HG02870 (cell line): ENCODE measurements at regions not wholly inside any gene's neighbourhood (a gene's known extent, or its start where the extent isn't known, plus 50 kb on each side); places are given as distances from the start of the nearest gene placed in this dataset.
"Not testable (repeated sequence)": the region's sequence is repeated elsewhere in the genome, so short reads cannot be mapped to it uniquely, and the experiment has no call there.

ENCODE experiments used
- ATAC-seq: cut with Tn5 transposase; IDR thresholded peaks from one replicate; pipeline ENCODE4 v1.9.1; 2021; ENCODE audit warnings: mild to moderate bottlenecking, moderate library complexity; ENCODE audit not compliant: unreplicated experiment

DNA sequence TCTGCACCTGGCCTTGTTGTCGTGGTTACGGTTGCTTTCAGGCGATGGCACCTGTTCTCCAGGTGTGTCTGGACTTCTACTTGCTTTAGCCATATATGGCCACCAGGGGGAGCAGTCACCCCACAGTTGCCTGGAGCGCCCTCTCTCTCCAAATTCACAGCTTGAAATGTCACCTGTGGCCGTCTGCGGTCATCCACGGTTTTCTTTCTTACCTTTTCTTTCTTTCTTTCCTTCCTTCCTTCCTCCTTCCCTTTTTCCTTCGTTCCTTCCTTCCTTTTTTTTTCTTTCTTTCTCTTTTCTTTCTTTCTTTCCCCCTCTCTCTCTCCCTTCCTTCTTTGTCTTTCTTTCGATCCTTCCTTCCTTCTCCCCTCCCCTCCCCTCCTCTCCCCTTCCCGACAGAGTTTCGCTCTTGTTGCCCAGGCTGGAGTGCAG, 150.5 kb upstream of the VKORC1L1 start:
- peak; percentile 83 for ATAC-seq

DNA sequence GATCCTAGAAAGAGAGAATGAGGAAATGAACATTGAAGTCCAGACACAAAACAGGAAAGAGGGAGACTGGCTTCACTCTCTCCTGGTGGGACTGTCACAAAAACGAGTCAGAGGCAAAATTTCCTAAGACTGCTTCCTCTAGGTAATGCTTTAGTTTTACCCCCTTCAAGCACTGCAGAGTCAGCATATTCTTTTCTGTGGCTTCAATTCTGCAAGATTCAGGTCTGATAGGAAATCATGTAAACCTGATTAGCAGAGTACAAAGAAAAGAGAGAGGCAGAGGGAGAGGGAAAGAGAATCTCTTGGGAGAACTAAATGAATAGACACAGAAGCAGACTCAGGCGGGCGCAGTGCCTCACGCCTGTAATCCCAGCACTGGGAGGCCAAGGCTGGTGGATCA, 145.7 kb upstream of the VKORC1L1 start:
- ATAC-seq: not testable (repeated sequence)

DNA sequence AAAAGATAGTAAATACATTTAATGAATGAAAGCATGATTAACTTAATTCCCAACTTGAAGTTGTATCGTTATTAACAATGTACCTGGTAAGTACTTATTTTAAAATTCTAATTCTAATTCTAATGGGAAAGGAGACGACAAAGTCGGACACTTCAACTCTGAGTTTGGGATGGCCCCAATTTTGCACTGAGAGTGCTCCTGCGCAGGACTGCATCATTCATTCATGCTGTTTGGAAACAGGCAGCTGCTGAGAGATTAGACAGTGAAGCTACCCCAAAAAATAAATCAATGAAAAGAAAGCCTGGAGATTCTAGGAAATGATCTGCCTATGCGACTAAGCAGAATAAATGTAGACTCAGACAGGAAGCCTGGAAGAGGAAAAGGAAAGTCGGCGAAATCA, 141.7 kb upstream of the VKORC1L1 start:
- no peak for ATAC-seq

DNA sequence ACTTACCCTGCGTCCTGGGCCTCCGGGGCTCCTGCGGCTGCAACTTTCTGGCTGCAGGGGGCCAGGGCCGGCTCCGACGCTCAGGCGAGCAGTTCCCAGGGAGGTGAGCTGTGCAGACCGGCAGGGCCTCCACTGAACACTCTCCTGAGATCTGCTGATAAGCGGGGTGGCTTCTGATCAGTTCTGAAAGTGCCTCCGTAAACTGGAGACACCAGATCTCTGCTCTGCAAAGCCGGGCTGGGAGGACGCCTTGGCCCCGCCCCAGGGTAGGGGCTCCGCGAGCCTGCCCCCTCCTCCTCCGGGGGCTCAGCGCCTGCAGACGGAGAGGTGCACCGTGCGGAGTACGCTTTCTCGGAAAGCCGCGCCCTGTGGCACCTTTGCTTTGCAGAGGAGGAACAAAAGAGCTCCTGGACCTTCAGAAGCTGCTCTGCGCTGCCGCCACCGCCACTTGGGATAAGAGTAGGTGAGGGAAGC, 141.3 kb upstream of the VKORC1L1 start:
- ATAC-seq: no peak

DNA sequence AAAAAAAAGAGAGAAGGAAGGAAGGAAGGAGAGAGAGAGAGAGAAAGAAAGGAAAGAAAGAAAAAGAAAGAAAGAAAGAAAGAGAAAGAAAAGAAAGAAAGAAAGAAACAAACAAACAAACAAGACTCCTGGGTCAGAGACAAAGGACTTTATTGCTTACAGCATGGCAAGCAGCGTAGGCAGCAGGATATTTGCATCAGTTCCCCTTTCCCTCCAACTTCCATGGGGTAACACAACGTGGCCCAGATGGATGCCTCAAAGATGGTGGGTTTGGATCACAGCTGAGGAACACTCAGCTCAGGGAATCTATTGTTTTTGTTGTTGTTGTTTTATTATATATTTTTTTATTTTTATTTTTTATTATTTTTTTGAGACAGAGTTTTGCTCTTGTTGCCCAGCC, 128.5 kb upstream of the VKORC1L1 start:
- ATAC-seq: no peak

DNA sequence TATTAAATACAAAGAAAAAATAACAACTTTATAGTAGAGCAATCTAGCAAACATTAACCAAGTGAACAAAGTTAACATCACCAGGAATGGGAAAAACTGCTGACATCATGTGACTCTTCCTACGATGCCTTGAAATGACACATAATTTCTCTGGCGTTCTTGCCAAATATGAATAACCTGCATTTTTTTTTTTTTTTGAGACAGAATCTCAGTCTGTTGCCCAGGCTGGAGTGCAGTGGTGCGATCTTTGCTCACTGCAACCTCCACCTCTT, 126.5 kb upstream of the VKORC1L1 start:
- no peak for ATAC-seq

DNA sequence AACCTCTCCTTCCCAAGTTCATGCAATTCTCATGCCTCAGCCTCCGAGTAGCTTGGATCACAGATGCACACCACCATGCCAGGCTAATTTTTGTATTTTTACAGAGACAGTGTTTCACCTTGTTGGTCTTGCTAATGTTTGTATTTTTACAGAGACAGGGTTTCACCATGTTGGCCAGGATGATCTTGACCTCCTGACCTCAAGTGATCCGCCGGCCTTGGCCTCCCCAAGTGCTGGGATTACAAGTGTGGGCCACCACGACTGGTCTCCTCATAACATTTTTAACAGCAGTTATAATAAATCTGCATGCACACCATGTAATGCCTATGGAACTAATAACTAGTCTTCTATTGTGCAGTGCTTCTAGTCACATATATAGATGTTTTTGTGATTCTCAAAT, 123.8 kb upstream of the VKORC1L1 start:
- ATAC-seq: no peak

DNA sequence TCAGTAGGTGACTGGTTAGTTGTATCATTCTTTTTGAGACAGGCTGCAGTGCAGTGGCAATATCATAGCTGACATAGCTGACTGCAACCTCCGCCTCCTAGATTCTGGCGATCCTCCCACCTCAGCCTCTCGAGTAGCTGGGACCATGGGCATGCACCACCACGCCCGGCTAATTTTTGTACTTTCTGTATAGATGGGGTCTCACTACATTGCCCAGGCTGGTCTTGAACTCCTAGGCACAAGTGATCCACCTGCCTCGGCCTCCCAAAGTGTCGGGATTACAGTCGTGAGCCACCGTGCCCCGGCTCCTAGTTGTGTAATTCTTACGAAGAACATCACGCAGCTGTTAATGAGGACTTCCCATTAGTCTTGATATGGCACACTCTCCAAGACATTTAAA, 123.4 kb upstream of the VKORC1L1 start:
- no peak for ATAC-seq

DNA sequence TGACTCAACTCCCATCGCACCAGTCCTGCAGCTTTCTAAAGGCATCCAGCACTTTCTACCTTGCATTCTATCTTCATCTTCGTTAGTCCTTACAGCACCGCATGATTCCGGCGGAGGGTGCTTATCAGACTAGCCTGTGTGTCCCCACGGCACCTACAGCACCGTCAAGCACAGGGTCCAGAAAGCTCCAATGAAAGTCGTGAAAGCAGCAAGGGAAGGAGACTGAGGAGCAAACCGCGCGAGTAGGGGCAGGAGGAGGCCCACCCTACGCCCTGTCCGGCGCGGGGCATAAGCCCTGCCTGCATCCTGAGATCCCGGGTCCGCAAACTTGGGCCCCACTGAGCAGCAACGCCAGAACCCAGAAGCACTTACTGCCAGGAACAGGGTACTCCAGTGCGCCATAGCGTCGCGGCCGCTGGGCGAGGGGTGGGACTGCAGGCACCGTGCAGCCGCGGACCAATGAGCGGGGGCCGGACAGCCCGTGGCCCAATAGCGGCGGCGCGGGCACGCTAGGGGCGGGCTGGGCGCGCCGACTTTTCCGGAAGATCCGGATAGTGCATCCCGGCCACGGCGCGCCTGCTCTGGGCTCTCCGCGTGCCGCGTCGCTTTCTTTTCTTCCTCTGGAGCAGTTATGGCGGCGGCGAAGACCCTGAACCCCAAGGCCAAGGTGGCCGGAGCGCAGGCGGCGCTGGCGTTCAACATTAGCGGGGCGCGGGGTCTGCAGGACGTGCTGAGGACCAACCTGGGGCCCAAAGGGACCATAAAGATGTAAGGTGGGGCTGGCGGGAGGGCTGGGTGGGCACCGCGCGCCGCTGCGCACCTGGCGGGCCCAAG, 122.1 kb upstream of the VKORC1L1 start:
- ATAC-seq: peak; percentile 97

DNA sequence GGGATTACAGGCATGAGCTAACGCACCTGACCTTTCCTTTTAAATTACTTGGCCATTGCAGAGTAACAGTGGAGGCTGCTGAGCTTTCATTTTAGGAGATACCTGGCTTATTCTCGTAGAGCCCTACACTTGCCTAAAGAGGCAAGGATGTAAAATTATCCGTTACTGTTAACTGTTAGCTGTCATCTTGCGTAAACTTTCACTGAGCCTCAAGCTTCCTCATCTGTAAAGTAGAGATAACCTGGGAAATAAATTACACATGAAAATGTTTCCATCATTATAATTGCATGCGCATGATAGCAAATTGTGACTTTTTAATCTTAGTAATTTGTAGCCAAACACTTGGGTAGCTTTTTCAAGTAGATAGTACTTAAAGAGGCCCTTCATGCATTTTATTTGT, 118.8 kb upstream of the VKORC1L1 start:
- ATAC-seq: not testable (repeated sequence)

DNA sequence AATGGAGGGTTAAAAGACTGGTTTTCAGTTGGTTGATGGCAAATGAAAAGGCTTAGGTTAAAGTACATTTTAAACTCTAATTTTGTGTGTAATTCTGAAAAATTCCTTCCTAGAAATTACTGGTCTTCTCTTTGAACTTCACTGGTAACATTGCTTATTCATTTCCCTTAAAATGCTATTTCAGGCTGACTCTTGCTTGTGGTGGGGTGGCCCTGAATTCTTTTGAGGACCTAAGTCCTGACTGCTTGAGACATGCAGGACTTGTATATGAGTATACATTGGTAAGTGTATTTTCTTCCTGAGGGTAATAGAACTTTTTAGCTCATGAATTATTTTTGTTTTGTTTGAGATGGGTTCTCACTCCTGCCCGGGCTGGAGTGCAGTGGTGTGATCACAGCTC, 113.9 kb upstream of the VKORC1L1 start:
- not testable (repeated sequence) for ATAC-seq

DNA sequence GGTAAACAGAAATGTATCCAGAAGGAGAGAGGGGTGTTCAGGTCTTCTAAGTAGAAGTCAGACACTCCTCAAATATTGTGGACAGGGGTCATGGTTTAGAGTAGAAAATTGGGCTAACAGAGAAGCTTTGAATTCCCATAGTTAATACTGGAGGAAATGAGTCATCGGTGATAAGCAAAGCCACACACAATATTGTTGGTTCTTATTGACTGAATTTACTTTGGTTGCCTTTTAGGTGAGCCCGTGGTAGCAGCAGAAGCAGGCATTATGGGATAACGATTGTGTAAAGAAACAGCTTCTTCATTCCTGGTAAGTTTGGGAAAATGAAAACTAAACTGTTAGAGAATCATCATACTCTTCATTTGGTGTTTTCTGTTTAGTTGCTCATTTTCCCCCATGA, 110.2 kb upstream of the VKORC1L1 start:
- ATAC-seq: not testable (repeated sequence)

DNA sequence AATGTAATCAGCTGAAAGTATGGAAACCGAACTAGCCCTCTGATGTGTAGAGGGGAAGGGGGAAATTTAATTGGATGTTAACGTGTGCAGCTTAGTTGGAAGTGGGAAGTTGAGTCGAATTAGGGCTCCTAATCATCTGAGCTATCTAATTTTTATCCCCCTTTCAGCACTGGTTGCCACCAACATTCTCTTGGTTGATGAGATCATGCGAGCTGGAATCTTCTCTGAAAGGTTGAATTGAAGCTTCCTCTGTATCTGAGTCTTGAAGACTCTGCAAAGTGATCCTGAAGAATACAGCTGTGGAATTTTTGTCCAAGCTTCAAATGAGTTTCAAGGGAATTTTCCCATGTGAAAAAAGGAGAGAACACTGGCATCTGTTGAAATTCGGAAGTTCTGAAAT, 109.8 kb upstream of the VKORC1L1 start:
- ATAC-seq: not testable (repeated sequence)

DNA sequence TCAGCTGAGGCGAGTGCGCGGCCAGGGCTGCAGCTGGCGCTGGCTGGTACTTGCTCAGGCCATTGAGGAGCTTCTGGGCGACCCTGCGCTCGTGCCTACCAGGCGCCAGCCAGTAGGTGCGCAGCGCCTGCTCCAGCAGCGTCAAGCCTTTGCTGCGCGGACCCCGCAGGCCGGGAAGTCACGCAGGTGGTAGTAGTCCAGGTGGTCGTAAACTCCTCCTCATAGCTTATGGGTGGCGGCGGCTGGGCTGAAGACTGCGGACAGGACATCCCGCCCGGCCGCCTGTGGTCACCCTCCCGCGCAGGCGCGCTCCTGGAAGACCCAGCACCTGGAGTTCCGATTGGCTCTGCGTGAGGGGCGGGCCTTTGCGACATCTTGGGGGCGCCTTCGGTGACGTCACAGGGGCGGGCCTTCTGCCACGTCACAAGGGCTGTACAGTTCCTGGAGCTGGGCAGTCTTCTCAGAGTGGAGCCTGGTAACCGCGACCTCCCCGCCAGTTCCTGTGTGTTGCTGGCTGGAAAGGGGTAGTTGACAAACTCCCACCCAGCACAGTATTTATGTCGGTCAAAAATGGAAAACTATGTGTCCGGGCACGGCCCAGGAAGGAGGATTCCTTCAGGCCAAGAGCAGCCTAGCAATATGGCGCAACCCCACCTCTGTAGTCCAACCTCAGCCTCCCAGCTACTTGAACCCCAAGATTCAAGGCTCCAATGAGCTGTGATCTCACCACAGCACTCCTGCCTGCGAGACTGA, 102.2 kb upstream of the VKORC1L1 start:
- peak; percentile 99 for ATAC-seq

DNA sequence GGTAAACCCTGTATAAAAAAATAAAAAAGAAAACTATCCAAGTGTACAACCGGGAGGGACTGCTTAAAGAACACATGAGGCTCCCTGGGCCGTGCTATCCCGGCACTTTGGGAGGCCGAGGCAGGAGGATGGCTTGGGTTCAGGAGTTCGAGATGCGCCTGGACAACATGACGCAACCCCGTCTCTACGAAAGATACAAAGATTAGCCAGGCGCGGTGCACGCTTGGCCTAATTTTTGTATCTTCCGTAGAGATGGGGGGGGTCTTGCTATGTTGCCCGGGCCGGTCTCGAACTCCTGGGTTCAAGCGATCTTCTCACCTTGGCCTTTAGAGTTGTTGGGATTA, 101.7 kb upstream of the VKORC1L1 start:
- not testable (repeated sequence) for ATAC-seq

DNA sequence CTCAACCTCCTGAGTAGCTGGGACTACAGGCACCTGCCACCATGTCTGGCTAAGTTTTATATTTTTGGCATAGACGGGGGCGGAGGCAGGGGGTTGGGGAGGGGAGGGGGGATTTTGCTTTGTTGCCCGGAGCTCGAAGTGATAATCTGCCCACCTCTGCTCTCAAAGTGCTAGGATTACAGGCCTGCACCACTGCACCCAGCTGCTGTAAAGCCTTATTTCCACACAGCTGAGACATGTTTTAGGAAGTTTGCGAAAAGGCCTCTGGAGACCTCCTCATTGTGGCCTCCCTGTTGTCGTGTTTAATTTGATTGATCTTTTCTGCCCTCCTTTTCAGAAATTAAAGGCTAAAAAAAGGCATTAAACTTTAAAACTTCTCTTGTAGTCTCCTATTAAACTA, 96.2 kb upstream of the VKORC1L1 start:
- not testable (repeated sequence) for ATAC-seq

DNA sequence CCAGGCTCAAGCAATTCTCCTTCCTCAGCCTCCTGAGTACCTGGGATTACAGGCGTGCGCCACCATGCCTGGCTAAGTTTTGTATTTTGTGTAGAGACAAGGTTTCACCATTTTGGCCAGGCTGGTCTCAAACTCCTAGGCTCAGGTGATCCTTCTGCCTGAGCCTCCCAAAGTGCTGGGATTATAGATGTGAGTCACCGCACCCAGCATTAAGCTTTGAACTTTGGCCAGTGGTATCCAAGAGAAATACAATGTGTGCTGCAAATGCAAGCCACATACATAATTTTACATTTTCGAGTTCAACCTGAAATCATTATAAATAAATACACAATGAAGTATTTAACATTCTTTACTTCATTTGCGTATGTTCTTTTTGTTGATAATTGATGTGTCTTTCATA, 82.9 kb upstream of the VKORC1L1 start:
- ATAC-seq: not testable (repeated sequence)

DNA sequence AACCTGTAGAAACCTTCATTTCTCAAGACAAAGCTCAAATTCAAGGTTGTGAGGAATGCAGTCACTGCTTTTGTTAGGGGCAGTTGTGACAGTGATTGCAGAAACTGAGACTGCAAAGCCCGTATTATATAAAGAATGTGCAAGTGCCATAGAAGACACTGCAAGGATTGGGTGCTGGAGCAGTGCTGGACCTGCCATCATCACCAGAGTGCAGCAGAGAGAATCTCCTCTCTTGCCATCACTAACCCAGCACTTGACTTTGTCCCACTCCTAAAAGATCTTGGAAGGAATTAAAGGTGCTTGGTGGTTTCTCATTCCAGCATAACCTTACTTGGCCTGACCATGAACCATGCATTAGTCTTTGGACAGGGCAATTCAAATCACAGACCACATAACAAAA, 81.1 kb upstream of the VKORC1L1 start:
- not testable (repeated sequence) for ATAC-seq

DNA sequence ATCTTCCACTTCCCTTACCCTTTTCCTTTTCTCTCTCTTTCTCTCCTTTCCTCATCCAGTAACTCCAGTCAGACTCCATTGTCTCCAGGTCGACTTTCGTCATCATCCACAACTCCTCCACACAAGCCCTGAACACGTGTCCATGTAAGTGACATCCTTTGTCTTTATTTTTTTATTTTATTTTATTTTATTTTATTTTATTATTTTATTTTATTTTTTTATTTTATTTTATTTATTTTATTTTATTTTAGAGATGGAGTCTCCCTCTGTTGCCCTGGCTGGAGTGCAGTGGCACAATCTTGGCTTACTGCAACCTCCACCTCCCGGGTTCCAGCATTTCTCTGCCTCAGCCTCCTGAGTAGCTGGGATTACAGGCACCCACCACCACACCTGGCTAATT, 80.1 kb upstream of the VKORC1L1 start:
- ATAC-seq: not testable (repeated sequence)

DNA sequence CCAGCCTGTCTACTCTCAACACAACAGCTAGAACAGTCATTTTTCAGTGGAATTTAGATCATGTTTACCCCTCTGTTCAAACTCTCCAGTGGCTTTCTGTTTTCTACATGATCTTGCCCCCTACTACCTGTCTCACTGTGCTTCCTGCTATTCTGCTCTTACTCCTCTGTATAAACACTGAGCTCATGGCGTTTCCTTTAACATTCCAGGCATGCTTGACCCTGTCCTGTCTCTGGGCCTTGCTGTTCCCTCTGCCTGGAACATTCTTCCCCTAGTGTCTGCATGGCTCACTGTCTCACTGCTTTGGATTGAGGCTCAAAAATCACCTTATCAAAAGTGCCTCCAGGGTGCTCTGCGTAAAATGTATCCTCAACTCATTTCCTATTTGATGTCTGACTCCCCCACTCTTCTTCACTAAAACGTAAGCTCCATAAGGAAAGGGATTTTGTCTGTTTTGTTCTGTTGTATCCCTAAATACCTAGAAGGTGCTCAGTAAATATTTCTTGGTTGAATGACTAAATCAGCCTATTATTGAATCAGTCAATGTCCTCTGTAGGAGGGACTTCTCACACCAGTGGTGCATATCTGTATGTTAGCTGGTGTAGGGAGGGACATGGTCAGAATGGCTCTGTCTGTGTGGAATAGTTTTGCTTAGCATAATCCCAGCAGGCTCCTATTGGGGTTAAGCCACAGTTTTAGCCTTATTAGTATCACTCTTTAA, 78.0 kb upstream of the VKORC1L1 start:
- ATAC-seq: not testable (repeated sequence)

DNA sequence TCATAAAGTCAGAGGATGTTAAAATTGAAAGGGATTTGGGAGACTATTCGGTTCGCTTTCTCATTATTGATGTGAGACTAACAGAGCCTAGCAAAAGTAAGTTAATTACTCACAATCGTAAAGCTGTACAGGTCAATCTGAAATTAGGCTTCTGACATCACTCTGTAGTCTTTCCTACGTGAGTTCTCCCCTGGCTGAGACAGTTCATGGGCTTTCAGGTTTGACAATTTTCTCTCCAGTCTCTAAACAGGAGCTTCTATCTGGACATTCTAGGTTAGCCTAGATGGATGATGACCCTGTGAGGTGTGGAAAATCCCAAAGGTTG, 77.5 kb upstream of the VKORC1L1 start:
- ATAC-seq: not testable (repeated sequence)

DNA sequence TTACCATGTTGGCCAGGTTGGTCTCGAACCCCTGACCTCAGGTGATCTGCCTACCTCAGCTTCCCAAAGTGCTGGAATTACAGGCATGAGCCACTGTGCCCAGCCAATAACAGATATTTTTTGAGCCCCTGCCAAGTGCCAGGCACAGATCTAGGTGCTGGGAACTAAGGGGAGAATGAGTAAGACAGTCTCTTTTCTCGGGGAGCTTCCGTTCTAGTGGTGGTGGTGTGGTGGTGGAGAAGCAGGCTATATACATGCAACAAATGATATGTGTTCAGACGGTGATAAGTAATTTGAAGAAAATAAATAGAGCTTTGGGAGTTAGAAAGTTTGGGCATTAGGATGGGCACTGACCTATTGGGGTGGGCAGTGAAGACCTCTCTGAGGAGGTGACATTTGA, 76.7 kb upstream of the VKORC1L1 start:
- no peak for ATAC-seq
